GM21529 (cell line): ENCODE measurements at regions not wholly inside any gene's neighbourhood (a gene's known extent, or its start where the extent isn't known, plus 50 kb on each side); places are given as distances from the start of the nearest gene placed in this dataset.
"Not testable (repeated sequence)": the region's sequence is repeated elsewhere in the genome, so short reads cannot be mapped to it uniquely, and the experiment has no call there.

Experiments
- ATAC-seq: cut with Tn5 transposase; IDR thresholded peaks from one replicate; pipeline ENCODE4 v1.9.1; 2021; ENCODE audit not compliant: unreplicated experiment

- ATAC-seq = no peak
Observed at GRCh38 chr12:34402228-34402898, 380.1 kb downstream of the ALG10 start.

DNA sequence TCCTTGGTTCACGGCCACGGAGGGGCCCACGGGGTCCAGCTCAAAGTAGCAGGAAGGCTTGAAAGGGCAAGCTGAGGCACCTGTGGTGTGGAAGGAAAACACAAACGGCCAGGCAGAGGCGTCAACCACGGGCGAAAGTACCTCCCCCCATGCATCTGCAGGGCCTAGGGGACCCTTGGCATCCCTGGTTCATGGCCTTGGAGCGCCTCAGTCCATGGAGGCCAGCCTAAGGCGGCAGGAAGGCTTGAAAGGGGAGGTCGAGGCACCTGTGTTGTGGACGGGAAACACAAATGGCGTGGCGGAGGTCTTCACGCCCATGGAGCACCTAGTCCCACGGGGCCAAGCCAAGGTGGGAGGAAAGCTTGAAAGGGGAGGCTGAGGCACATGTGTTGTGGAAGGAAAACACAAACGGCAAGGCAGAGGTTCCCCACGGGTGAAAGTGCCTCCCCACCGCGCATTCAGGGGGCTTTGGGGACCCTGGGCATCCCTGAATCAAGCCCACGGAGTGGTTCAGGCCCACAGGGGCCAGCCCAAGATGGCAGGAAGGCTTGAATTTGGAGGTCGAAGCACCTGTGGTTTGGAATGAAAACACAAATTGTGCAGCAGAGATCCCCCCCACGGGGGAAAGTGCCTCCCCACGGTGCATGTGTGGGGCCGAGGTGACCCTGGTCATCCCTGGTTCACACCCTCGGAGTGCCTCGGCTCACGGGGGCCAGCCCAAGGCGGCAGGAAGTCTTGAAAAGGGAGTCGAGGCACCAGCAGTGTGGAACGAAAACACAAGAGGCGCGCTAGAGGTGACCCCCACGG, 380.8 kb downstream of the ALG10 start:
- ATAC-seq = no peak

DNA sequence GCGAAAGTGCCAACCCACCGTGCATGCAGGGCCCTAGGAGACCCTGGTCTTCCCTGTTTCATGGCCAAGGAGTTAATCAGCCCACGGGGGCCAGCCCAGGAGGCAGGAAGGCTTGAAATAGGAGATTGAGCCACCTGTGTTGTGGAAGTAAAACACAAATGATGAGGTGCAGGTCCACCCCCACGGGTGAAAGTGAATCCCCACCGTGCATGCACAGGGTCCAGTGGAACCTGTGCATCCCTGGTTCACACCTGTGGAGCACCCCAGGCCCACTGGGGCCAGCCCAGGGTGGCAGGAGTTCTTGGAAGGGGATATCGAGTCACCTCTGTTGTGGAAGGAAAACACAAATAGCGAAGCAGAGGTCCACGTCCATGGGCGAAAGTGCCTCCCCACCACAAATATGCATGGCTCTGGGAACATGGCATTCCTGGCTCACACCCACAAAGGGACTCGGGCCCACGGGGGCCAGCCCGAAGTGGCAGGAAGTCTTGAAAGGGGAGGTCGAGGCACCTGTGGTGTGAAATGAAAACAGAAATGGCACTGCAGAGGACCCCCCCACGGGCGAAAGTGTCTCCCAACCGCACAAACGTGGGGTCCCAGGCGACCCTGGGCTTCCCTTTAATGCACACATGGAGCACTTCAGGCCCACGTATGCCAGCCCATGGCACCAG, 381.5 kb downstream of the ALG10 start:
- no peak for ATAC-seq

DNA sequence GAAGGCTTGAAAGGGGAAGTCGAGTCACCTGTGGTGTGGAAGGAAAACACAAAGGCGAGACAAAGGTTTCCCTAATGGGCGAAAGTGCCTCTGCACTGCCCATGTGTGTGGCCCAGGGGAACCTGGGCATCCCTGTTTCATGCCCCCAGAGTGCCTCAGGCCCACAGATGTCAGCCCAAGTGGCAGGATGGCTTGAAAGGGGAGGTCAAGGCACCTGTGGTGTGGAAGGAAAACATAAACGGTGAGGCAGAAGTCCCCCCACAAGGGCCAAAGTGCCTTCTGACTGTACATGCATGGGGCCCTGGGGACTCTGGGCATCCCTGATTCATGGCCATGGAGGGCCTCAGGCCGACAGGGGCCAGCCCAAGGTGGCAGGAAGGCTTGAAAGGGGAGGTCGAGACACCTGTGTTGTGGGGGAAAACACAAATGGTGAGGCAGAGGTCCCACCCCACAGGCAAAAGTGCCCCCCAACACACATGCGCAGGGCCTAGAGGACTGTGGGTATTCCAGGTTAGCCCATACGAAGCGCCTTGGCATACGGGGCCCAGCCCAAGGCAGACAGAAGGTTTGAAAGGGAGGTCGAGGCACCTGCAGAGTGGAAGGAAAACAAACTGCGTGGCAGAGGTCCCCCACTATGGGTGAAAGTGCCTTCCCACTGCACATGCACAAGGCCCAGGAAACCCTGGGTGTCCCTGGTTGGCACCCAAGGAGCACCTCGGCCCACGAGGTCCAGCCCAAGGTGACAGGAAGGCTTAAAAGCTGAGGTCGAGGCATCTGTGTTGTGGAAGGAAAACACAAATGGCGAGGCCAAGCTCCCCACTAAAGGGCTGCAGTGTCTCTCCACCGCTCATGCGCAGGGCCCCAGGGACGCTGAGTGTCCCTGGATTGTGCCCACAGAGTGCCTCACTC, 382.3 kb downstream of the ALG10 start:
- no peak for ATAC-seq

DNA sequence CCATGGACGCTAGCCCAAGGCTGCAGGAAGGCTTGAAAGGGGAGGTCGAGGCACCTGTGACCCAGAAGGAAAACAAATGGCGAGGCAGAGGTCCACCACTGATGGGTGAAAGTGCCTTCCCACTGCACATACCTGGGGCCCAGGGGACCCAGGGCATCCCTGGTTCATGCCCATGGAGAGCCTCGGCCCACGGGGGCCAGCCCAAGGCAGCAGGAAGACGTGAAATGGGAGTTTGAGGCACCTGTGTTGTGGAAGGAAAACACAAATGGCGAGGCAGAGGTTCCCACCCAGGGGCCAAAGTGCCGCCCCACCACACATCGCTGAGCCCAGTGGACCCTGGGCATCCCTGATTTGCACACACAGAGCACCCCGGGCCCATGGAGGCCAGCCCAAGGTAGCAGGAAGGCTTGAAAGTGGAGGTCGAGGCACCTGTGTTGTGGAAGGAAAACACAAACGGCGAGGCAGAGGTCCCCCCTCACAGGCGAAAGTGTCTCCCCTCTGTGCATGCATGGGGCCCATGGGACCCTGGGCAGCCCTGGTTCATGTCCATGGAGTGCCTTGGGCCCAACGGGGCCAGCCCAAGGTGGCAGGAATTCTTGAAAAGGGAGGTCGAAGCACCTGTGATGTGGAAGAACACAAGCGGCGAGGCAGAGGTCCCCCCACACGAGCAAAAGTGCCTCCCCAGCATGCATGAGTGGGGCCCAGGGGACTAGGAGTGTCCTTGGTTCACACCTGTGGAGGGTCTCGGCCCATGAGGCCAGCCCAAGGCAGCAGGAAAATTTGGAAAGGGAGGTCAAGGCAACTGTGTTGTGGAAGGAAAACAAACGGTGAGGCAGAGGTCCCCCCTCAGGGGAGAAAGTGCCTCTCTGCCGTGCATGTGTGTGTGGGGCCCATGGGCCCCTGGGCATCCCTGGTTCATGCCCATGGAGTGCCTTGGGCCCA, 383.3 kb downstream of the ALG10 start:
- ATAC-seq = no peak

GRCh38 chr12:34406228-34406995, 384.1 kb downstream of the ALG10 start:
- ATAC-seq = no peak

DNA sequence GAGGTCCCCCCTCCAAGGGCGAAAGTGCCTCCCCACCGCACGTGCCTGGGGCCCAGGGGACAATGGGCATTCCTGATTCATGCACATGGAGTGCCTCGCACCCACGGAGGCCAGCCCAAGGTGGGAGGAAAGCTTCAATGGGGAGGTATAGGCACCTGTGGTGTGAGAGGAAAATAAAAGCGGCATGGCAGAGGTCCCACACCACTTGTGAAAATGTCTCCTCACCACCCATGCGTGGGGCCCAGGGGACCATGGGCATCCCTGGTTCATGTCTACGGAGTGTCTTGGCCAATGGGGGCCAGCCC, 384.7 kb downstream of the ALG10 start:
- ATAC-seq = no peak

GRCh38 chr12:34407813-34408212, 385.5 kb downstream of the ALG10 start:
- ATAC-seq = no peak

DNA sequence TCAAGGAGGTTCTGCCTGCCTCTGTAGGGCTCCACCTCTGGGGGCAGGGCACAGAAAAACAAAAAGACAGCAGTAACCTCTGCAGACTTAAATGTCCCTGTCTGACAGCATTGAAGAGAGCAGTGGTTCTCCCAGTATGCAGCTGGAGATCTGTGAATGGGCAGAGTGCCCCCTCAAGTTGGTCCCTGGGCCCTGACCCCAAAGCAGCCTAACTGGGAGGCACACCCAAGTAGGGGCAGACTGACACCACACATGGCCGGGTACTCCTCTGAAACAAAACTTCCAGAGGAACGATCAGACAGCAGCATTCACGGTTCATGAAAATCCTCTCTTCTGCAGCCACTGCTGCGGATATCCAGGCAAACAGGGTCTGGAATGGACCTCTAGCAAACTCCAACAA, 409.2 kb downstream of the ALG10 start:
- not testable (repeated sequence) for ATAC-seq
